ENCODE measurements at regions not wholly inside any gene's neighbourhood (a gene's known extent, or its start where the extent isn't known, plus 50 kb on each side); places are given as distances from the start of the nearest gene placed in this dataset.

DNA sequence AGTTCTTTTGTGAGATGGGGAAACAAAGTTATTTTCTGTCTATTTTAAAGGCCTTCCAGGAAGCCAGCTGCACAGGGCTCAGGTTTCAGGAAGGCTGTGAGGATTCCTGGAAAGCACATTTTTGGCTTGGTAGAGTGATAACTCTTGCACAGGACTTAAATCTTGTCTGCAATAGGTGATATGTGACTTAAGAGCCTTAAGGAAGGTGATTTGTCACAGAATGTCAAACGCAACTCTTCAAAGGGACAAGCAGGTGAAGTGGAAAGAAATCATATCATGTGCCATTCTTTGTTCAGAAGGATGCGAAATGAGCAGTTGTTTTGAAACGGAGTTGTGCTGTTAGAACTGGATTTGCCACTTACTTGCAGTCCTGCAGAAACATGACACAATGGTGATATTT is 459.3 kb downstream of the MAT2B start:
- TF ChIP-seq, protein P1, sequence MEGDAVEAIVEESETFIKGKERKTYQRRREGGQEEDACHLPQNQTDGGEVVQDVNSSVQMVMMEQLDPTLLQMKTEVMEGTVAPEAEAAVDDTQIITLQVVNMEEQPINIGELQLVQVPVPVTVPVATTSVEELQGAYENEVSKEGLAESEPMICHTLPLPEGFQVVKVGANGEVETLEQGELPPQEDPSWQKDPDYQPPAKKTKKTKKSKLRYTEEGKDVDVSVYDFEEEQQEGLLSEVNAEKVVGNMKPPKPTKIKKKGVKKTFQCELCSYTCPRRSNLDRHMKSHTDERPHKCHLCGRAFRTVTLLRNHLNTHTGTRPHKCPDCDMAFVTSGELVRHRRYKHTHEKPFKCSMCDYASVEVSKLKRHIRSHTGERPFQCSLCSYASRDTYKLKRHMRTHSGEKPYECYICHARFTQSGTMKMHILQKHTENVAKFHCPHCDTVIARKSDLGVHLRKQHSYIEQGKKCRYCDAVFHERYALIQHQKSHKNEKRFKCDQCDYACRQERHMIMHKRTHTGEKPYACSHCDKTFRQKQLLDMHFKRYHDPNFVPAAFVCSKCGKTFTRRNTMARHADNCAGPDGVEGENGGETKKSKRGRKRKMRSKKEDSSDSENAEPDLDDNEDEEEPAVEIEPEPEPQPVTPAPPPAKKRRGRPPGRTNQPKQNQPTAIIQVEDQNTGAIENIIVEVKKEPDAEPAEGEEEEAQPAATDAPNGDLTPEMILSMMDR (IDR thresholded peaks at IDR 0.05; ENCODE audit: insufficient read depth, low read length, poor library complexity, severe bottlenecking), result no peak
- TF ChIP-seq EZH2phosphoT487 (conservative IDR thresholded peaks at IDR 0.05; ENCODE audit: low read length), result no peak

Measured in SU-DHL-6 (cell line).